ENCODE measurements at regions not wholly inside any gene's neighbourhood (a gene's known extent, or its start where the extent isn't known, plus 50 kb on each side); places are given as distances from the start of the nearest gene placed in this dataset.

DNA sequence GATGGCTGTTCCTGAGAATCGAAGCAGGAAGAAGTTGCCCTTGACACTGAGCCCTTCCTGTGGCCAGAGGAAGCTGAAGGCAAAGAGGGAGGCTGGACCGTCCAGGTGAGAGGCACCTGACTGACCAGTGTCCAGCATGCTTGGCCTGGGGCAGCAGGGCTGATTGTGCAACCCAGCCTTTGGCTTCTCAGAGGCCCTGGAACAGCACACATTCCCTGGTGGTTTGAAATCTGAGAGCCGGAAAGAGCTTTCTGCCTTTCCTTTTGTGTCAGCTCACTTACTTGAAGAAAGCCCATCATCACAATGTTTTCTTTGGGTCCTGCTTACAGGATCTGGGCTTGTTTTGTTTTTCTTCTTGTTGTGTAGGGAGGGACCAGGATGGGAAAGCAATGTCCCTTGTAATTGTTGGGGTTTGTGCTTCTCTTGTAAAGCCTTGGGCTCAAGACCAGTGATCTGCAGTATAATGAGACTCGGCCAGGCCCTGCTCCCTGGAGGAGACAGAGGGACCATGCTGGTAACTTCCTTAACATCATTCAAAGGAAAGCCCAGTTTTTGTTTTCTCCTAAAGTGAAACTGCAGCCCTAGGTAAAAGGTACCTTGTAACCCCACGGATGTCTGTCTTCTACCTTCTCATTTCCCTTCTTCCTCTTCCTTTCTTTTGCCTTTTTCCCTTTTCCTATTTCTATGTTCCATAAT lies 213.7 kb downstream of the NXNL2 start:
- no peaks in the 10 kb centered on the region for H3K9me3 ChIP-seq
- no peaks in the 10 kb centered on the region for H3K27me3 ChIP-seq
- H3K36me3 ChIP-seq = no peaks in the 10 kb centered on the region
- H3K27ac ChIP-seq = peak overlapping the region; percentile 46 to 72
- DNase-seq (ENCODE audit: low spot score) = peak; percentile 84
- no peak overlapping the region for H3K4me3 ChIP-seq
- TF ChIP-seq, protein P1, sequence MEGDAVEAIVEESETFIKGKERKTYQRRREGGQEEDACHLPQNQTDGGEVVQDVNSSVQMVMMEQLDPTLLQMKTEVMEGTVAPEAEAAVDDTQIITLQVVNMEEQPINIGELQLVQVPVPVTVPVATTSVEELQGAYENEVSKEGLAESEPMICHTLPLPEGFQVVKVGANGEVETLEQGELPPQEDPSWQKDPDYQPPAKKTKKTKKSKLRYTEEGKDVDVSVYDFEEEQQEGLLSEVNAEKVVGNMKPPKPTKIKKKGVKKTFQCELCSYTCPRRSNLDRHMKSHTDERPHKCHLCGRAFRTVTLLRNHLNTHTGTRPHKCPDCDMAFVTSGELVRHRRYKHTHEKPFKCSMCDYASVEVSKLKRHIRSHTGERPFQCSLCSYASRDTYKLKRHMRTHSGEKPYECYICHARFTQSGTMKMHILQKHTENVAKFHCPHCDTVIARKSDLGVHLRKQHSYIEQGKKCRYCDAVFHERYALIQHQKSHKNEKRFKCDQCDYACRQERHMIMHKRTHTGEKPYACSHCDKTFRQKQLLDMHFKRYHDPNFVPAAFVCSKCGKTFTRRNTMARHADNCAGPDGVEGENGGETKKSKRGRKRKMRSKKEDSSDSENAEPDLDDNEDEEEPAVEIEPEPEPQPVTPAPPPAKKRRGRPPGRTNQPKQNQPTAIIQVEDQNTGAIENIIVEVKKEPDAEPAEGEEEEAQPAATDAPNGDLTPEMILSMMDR (IDR thresholded peaks at IDR 0.05) = no peak
- peaks cover 0 to 37% of the 10 kb centered on the region in 2 donors for H3K4me1 ChIP-seq

DNA sequence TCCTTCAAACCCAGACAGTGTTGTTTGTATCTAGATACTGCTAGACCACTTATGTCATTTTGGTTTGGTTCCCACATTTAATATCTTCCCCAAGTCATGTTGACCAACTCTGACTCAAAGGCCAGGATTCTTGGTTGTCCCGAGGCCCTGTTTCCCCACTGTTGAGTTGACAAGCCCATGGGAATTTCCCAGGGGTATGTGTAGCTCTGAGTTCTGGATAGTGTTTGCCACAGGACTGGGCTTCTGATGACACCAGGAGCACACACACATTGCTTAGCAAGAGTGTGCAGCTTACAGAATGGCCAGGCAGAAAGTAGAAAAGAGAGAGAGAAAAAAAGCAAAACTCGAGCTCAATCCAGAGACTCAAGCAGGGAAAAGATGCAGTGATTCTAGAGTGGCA lies 214.4 kb downstream of the NXNL2 start:
- Histone ChIP-seq H3K36me3 (no peaks in the 10 kb centered on the region), H3K27me3 (no peaks in the 10 kb centered on the region), H3K4me1 (peaks cover 0 to 37% of the 10 kb centered on the region in 2 donors), H3K9me3 (no peaks in the 10 kb centered on the region), H3K4me3 (no peak overlapping the region), H3K27ac (peak overlapping the region in 1 of 2 donors; percentile 72)
- DNase-seq (ENCODE audit: low spot score) = peak; percentile 77
- TF ChIP-seq, protein P1 (IDR thresholded peaks at IDR 0.05) = no peak

DNA sequence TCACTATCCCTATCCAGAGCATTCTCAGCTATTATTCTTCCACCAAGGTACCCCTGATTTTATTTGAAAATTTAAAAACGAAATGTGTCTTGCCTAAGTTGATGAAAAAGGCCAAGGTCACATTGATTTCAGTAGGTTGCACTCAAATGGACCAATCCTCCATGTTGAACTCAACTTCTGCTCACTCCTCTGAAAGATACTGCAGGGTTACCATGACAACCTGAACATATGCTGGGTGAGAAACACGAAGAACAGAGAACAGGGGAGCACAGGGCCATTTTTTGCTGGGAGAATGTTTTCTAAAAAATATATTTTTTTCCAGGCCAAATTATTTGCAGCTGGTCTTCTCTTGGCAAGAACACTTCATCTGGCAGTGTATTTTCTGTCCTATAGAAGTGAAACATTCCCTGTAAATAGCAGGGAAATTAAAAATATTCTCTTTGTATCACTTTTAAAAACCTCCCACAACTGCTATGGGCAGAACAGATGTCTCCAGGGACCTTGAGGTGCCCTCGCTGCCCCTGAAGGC lies 215.9 kb downstream of the NXNL2 start:
- Histone ChIP-seq H3K27me3 (no peaks in the 10 kb centered on the region), H3K36me3 (no peaks in the 10 kb centered on the region), H3K9me3 (no peaks in the 10 kb centered on the region), H3K4me3 (no peak overlapping the region), H3K4me1 (peaks cover 0 to 33% of the 10 kb centered on the region in 2 donors), H3K27ac (no peak overlapping the region)
- TF ChIP-seq, protein P1 (IDR thresholded peaks at IDR 0.05) = no peak
- DNase-seq (ENCODE audit: low spot score) = no peak

DNA sequence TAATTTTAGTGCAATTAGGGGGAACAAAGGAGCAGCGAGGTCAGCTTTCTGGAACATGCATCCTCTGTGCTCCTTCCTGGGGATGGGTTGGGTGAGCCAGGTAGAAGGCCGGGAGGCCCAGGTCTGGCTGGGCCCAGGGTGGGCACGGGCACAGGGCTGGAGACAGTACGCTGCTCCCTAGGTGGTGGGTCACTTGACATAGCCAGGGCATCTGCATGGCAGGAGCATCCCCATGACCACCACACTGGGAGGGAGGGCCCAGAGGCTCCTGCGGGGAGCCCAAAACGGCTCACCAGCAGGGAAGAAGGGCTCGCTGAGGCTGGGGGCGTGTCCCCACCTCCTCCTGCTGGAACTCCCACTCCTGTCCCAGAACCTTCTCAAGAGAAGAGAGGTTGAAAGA lies 216.8 kb downstream of the NXNL2 start:
- H3K4me3 ChIP-seq = no peak overlapping the region
- H3K4me1 ChIP-seq = peaks cover 0 to 24% of the 10 kb centered on the region in 2 donors
- H3K27me3 ChIP-seq = no peaks in the 10 kb centered on the region
- DNase-seq (ENCODE audit: low spot score) = no peak
- H3K27ac ChIP-seq = no peak overlapping the region
- no peaks in the 10 kb centered on the region for H3K9me3 ChIP-seq
- TF ChIP-seq, protein P1 (IDR thresholded peaks at IDR 0.05) = no peak
- no peaks in the 10 kb centered on the region for H3K36me3 ChIP-seq

DNA sequence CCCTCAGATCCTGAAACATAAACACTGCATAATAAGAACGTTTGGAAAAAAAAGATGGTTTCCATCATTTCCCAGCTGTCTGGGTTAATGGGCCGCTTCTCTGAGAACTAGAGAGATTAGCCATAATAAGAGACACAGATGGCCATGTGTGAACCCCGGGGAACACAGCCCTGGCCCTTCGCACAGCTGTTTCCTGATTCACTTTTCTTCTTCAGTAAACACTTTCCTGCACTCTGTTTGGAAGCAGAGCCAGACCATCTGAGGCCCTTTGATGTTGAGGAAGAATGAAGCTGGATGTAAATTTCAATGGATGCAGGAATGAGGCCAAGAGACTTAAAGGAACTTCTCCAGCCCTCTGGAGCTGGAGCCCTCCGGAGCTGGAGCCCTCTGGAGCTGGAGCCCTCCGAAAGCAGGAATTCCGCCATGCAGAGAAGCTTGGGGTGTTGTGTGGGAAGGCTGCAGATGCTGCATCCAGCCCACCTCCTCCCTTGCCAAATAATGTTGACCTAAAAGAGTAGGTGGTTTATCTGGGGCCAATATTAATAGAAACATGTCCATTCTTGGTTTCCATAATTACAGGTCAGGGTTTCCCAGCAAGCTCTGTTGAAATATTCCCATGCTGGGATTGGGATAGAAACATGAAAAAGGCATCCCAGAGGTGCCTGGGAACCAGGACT lies 218.9 kb downstream of the NXNL2 start:
- TF ChIP-seq, protein P1 (IDR thresholded peaks at IDR 0.05) = no peak
- Histone ChIP-seq H3K27me3 (no peaks in the 10 kb centered on the region), H3K27ac (peak overlapping the region in 1 of 2 donors; percentile 11), H3K4me3 (no peak overlapping the region), H3K4me1 (peaks cover 0 to 7% of the 10 kb centered on the region in 2 donors), H3K36me3 (no peaks in the 10 kb centered on the region), H3K9me3 (no peaks in the 10 kb centered on the region)
- DNase-seq (ENCODE audit: low spot score) = no peak
